ENCODE measurements at regions not wholly inside any gene's neighbourhood (a gene's known extent, or its start where the extent isn't known, plus 50 kb on each side); places are given as distances from the start of the nearest gene placed in this dataset.

- no peaks in the 10 kb centered on the region for H3K36me3 Mint-ChIP-seq
- no peak overlapping the region for H3K27ac ChIP-seq (ENCODE audit: low read length)
- H3K27ac Mint-ChIP-seq: no peak overlapping the region
- no peaks in the 10 kb centered on the region for H3K27me3 ChIP-seq (ENCODE audit: control insufficient read depth, insufficient read depth, low read length)
- no peak for TF ChIP-seq CTCF (IDR thresholded peaks at IDR 0.05)
- H3K27me3 Mint-ChIP-seq (ENCODE audit: low read depth in 2 of 2): no peaks in the 10 kb centered on the region
- DNase-seq (no peak), ATAC-seq (no peak)
- intact Hi-C loops (cut with micrococcal nuclease): no loop called here
- no peak overlapping the region for H3K4me3 ChIP-seq (ENCODE audit: low read length)
- H3K9me3 Mint-ChIP-seq: peaks cover 0 to 8% of the 10 kb centered on the region in 2 donors
- H3K36me3 ChIP-seq (ENCODE audit: control insufficient read depth, insufficient read depth, low read length): no peaks in the 10 kb centered on the region
- H3K4me1 ChIP-seq (ENCODE audit: control insufficient read depth, insufficient read depth, low read length): no peaks in the 10 kb centered on the region
- WGBS (ENCODE audit: insufficient coverage): 90% methylated on average over 1 of the region's 1 CpG
- H3K4me1 Mint-ChIP-seq: no peaks in the 10 kb centered on the region
- H3K4me3 Mint-ChIP-seq: no peak overlapping the region
- H3K9me3 ChIP-seq (ENCODE audit: control insufficient read depth, insufficient read depth, low read length): no peaks in the 10 kb centered on the region
Measured at GRCh38 chr9:118148990-118149389, 444.8 kb downstream of the TLR4 start.

GRCh38 chr9:118156846-118157245, 452.6 kb downstream of the TLR4 start:
- no peaks in the 10 kb centered on the region for H3K27me3 ChIP-seq (ENCODE audit: control insufficient read depth, insufficient read depth, low read length)
- H3K36me3 ChIP-seq (ENCODE audit: control insufficient read depth, insufficient read depth, low read length): no peaks in the 10 kb centered on the region
- no peak overlapping the region for H3K4me3 ChIP-seq (ENCODE audit: low read length)
- H3K9me3 ChIP-seq (ENCODE audit: control insufficient read depth, insufficient read depth, low read length): no peaks in the 10 kb centered on the region
- no peaks in the 10 kb centered on the region for H3K27me3 Mint-ChIP-seq (ENCODE audit: low read depth in 2 of 2)
- peaks cover 0 to 5% of the 10 kb centered on the region in 2 donors for H3K9me3 Mint-ChIP-seq
- H3K27ac Mint-ChIP-seq: no peak overlapping the region
- no peak for DNase-seq
- no peak for TF ChIP-seq CTCF (IDR thresholded peaks at IDR 0.05)
- ATAC-seq: no peak
- H3K4me3 Mint-ChIP-seq: no peak overlapping the region
- no peaks in the 10 kb centered on the region for H3K4me1 Mint-ChIP-seq
- no peak overlapping the region for H3K27ac ChIP-seq (ENCODE audit: low read length)
- no peaks in the 10 kb centered on the region for H3K4me1 ChIP-seq (ENCODE audit: control insufficient read depth, insufficient read depth, low read length)
- intact Hi-C loops (cut with micrococcal nuclease): no loop called here
- 88% methylated on average over 5 of the region's 6 CpGs for WGBS (ENCODE audit: insufficient coverage)
- H3K36me3 Mint-ChIP-seq: no peaks in the 10 kb centered on the region

- ATAC-seq: no peak
- Histone ChIP-seq H3K27ac (ENCODE audit: low read length) (no peak overlapping the region), H3K27me3 (ENCODE audit: control insufficient read depth, insufficient read depth, low read length) (no peaks in the 10 kb centered on the region), H3K4me1 (ENCODE audit: control insufficient read depth, insufficient read depth, low read length) (no peaks in the 10 kb centered on the region), H3K9me3 (ENCODE audit: control insufficient read depth, insufficient read depth, low read length) (no peaks in the 10 kb centered on the region), H3K4me3 (ENCODE audit: low read length) (no peak overlapping the region), H3K36me3 (ENCODE audit: control insufficient read depth, insufficient read depth, low read length) (no peaks in the 10 kb centered on the region)
- TF ChIP-seq CTCF (IDR thresholded peaks at IDR 0.05): no peak
- no peaks in the 10 kb centered on the region for H3K4me1 Mint-ChIP-seq
- WGBS (ENCODE audit: insufficient coverage): 98% methylated on average over 2 of the region's 3 CpGs
- no peak overlapping the region for H3K4me3 Mint-ChIP-seq
- intact Hi-C loops (cut with micrococcal nuclease): no loop called here
- H3K27ac Mint-ChIP-seq: no peak overlapping the region
- no peak for DNase-seq
- H3K27me3 Mint-ChIP-seq (ENCODE audit: low read depth in 2 of 2): no peaks in the 10 kb centered on the region
- H3K36me3 Mint-ChIP-seq: no peaks in the 10 kb centered on the region
- peaks cover 3 to 8% of the 10 kb centered on the region in 2 donors for H3K9me3 Mint-ChIP-seq
Measured at GRCh38 chr9:118162716-118163115, 458.5 kb downstream of the TLR4 start.

- Mint-ChIP-seq H3K27ac (no peak overlapping the region), H3K9me3 (peaks cover 3 to 8% of the 10 kb centered on the region in 2 donors)
- no peak for ATAC-seq
Measured at GRCh38 chr9:118163751-118164150, 459.5 kb downstream of the TLR4 start.

More at GRCh38 chr9:118163751-118164150, 459.5 kb downstream of the TLR4 start:
- H3K4me3 ChIP-seq (ENCODE audit: low read length): no peak overlapping the region
- no peaks in the 10 kb centered on the region for H3K4me1 Mint-ChIP-seq
- intact Hi-C loops (cut with micrococcal nuclease): no loop called here
- H3K27ac ChIP-seq (ENCODE audit: low read length): no peak overlapping the region
- H3K36me3 ChIP-seq (ENCODE audit: control insufficient read depth, insufficient read depth, low read length): no peaks in the 10 kb centered on the region
- TF ChIP-seq CTCF (IDR thresholded peaks at IDR 0.05): no peak
- H3K27me3 Mint-ChIP-seq (ENCODE audit: low read depth in 2 of 2): no peaks in the 10 kb centered on the region
- 79% methylated on average over 1 of the region's 2 CpGs for WGBS (ENCODE audit: insufficient coverage)
- H3K9me3 ChIP-seq (ENCODE audit: control insufficient read depth, insufficient read depth, low read length): no peaks in the 10 kb centered on the region
- no peaks in the 10 kb centered on the region for H3K36me3 Mint-ChIP-seq
- H3K4me3 Mint-ChIP-seq: no peak overlapping the region
- DNase-seq: no peak
- H3K4me1 ChIP-seq (ENCODE audit: control insufficient read depth, insufficient read depth, low read length): no peaks in the 10 kb centered on the region
- H3K27me3 ChIP-seq (ENCODE audit: control insufficient read depth, insufficient read depth, low read length): no peaks in the 10 kb centered on the region

Data from natural killer cell (primary cell).